ENCODE measurements at regions not wholly inside any gene's neighbourhood (a gene's known extent, or its start where the extent isn't known, plus 50 kb on each side); places are given as distances from the start of the nearest gene placed in this dataset.

GRCh38 chr21:20591284-20591683 is 406.9 kb upstream of the NCAM2 start:
- TF ChIP-seq CTCF (IDR thresholded peaks at IDR 0.05; ENCODE audit: control extremely low read depth, extremely low read depth), result no peak
- H3K9me3 ChIP-seq (ENCODE audit: control insufficient read depth in 4 of 4, insufficient read depth in 3 of 4, low read length in 3 of 4), result peaks cover 0 to 4% (median 0%) of the 10 kb centered on the region in 4 donors
- H3K27me3 ChIP-seq (ENCODE audit: control insufficient read depth in 3 of 3, insufficient read depth in 3 of 3, low read length in 2 of 3), result no peaks in the 10 kb centered on the region
- no peak overlapping the region for H3K9ac ChIP-seq (ENCODE audit: insufficient read depth in 1 of 2, low read length in 2 of 2)
- no peaks in the 10 kb centered on the region for H3K4me1 ChIP-seq (ENCODE audit: control insufficient read depth in 5 of 5, insufficient read depth in 5 of 5, low read length in 5 of 5)
- no peak for ATAC-seq (ENCODE audit: insufficient read depth, low FRiP score)
- DNase-seq, result no peak
- no peaks in the 10 kb centered on the region for H3K36me3 ChIP-seq (ENCODE audit: control insufficient read depth in 4 of 4, insufficient read depth in 4 of 4, low read length in 4 of 4)
- no peak overlapping the region for H3K4me3 ChIP-seq
- no peak overlapping the region for H3K27ac ChIP-seq (ENCODE audit: low read depth in 1 of 2, low read length in 1 of 2)
- 50 to 62% methylated on average over 1 of the region's 1 CpG for WGBS, 2 donors

- DNase-seq (no peak), ATAC-seq (ENCODE audit: insufficient read depth, low FRiP score) (no peak)
- no peak overlapping the region for H3K4me3 ChIP-seq
- H3K27me3 ChIP-seq (ENCODE audit: control insufficient read depth in 3 of 3, insufficient read depth in 3 of 3, low read length in 2 of 3), result no peaks in the 10 kb centered on the region
- no peak overlapping the region for H3K9ac ChIP-seq (ENCODE audit: insufficient read depth in 1 of 2, low read length in 2 of 2)
- no peak for TF ChIP-seq CTCF (IDR thresholded peaks at IDR 0.05; ENCODE audit: control extremely low read depth, extremely low read depth)
- H3K9me3 ChIP-seq (ENCODE audit: control insufficient read depth in 4 of 4, insufficient read depth in 3 of 4, low read length in 3 of 4), result peaks cover 0 to 4% (median 0%) of the 10 kb centered on the region in 4 donors
- no peaks in the 10 kb centered on the region for H3K36me3 ChIP-seq (ENCODE audit: control insufficient read depth in 4 of 4, insufficient read depth in 4 of 4, low read length in 4 of 4)
- no peak overlapping the region for H3K27ac ChIP-seq (ENCODE audit: low read depth in 1 of 2, low read length in 1 of 2)
- no peaks in the 10 kb centered on the region for H3K4me1 ChIP-seq (ENCODE audit: control insufficient read depth in 5 of 5, insufficient read depth in 5 of 5, low read length in 5 of 5)
Observed at GRCh38 chr21:20592463-20592862, 405.7 kb upstream of the NCAM2 start.

- DNase-seq, result no peak
- H3K4me3 ChIP-seq, result no peak overlapping the region
- no peak for ATAC-seq (ENCODE audit: insufficient read depth, low FRiP score)
- no peaks in the 10 kb centered on the region for H3K27me3 ChIP-seq (ENCODE audit: control insufficient read depth in 3 of 3, insufficient read depth in 3 of 3, low read length in 2 of 3)
- no peak overlapping the region for H3K27ac ChIP-seq (ENCODE audit: low read depth in 1 of 2, low read length in 1 of 2)
- 93% methylated on average over 3 of the region's 3 CpGs for WGBS, 2 donors
- no peak overlapping the region for H3K9ac ChIP-seq (ENCODE audit: insufficient read depth in 1 of 2, low read length in 2 of 2)
- H3K9me3 ChIP-seq (ENCODE audit: control insufficient read depth in 4 of 4, insufficient read depth in 3 of 4, low read length in 3 of 4), result no peaks in the 10 kb centered on the region
- H3K4me1 ChIP-seq (ENCODE audit: control insufficient read depth in 5 of 5, insufficient read depth in 5 of 5, low read length in 5 of 5), result no peaks in the 10 kb centered on the region
- no peak for TF ChIP-seq CTCF (IDR thresholded peaks at IDR 0.05; ENCODE audit: control extremely low read depth, extremely low read depth)
- no peaks in the 10 kb centered on the region for H3K36me3 ChIP-seq (ENCODE audit: control insufficient read depth in 4 of 4, insufficient read depth in 4 of 4, low read length in 4 of 4)
Observed at GRCh38 chr21:20603236-20603635, 395.0 kb upstream of the NCAM2 start.

DNA sequence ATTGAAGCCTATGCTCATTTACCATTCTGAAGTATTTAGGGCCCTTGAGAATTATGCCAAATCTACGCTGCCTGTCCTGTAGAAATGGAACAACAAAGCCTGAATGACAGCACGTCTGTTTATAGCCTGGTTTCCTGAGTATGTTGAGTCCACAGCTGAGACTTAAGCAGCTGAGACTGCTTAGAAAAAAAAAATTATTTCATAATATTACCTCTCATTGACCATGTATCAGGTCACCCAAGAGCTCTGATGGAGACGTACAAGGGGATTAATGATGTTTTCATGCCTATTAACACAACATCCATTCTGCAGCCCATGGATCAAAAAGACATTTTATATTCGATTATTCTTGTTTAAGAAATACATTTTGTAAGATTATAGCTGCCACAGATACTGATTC is 387.2 kb upstream of the NCAM2 start:
- no peak for DNase-seq
- Histone ChIP-seq H3K4me3 (no peak overlapping the region), H3K9me3 (ENCODE audit: control insufficient read depth in 4 of 4, insufficient read depth in 3 of 4, low read length in 3 of 4) (no peaks in the 10 kb centered on the region), H3K36me3 (ENCODE audit: control insufficient read depth in 4 of 4, insufficient read depth in 4 of 4, low read length in 4 of 4) (no peaks in the 10 kb centered on the region), H3K4me1 (ENCODE audit: control insufficient read depth in 5 of 5, insufficient read depth in 5 of 5, low read length in 5 of 5) (no peaks in the 10 kb centered on the region), H3K27me3 (ENCODE audit: control insufficient read depth in 3 of 3, insufficient read depth in 3 of 3, low read length in 2 of 3) (no peaks in the 10 kb centered on the region), H3K27ac (ENCODE audit: low read depth in 1 of 2, low read length in 1 of 2) (no peak overlapping the region), H3K9ac (ENCODE audit: insufficient read depth in 1 of 2, low read length in 2 of 2) (no peak overlapping the region)
- 70 to 82% methylated on average over 4 of the region's 4 CpGs for WGBS, 2 donors
- no peak for ATAC-seq (ENCODE audit: insufficient read depth, low FRiP score)
- no peak for TF ChIP-seq CTCF (IDR thresholded peaks at IDR 0.05; ENCODE audit: control extremely low read depth, extremely low read depth)

Measured in lung (tissue), 11 donors.